ENCODE measurements at regions not wholly inside any gene's neighbourhood (a gene's known extent, or its start where the extent isn't known, plus 50 kb on each side); places are given as distances from the start of the nearest gene placed in this dataset.

DNA sequence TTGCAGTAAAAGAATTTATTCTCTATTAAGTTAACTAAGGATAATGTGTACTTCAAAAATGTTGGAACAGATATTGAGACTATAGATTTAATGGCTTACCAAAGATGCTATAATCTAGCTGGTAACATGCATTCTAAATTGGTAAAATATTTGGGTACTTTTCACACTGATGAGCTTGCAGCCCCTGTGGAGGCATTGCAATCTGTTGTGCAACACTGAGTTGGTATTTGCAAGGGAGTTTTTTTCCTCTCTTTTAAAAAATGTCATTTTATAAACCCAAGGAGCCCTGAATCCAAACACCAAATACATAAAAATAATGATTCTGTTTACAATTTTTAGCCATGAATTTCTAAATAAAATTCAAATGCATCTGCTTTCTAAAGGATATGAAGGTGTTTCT, 944.8 kb downstream of the DTWD2 start:
- no peak overlapping the region for H2AFZ ChIP-seq (ENCODE audit: control insufficient read depth, low read depth, low read length)
- DNase-seq (ENCODE audit: low read depth, low spot score) (no peak), FAIRE-seq (no peak), ATAC-seq (no peak)
- H3K9me3 ChIP-seq (replicated peaks; ENCODE audit: control insufficient read depth, insufficient read depth, low read length), result no peaks in the 10 kb centered on the region
- H3K36me3 ChIP-seq (ENCODE audit: control insufficient read depth in 2 of 2, insufficient read depth in 2 of 2, low read length in 1 of 2), result no peaks in the 10 kb centered on the region
- ChIA-PET CTCF (interaction anchor here (1.4 kb wide), 1 partner anchor 589 kb away, joined by 3 read pairs; no protein-coding TSS in a partner anchor), POLR2A (no interaction called here), RAD21 (ENCODE audit: unreplicated experiment) (no interaction called here), SMC1A (ENCODE audit: uncharacterized antibody, unreplicated experiment) (no interaction called here)
- H3K4me3 ChIP-seq, result no peak overlapping the region
- no peaks in the 10 kb centered on the region for H3K79me2 ChIP-seq (ENCODE audit: control insufficient read depth, insufficient read depth, low read length)
- H3K4me2 ChIP-seq (ENCODE audit: control insufficient read depth, insufficient read depth), result no peak overlapping the region
- in situ Hi-C loops (cut with MboI), result no loop called here
- intact Hi-C loops (cut with micrococcal nuclease; ENCODE audit: unreplicated experiment), result no loop called here
- no TSS peak for BruUV-seq (replicated peaks)
- H3K4me1 ChIP-seq (ENCODE audit: control insufficient read depth, insufficient read depth, low read length), result no peaks in the 10 kb centered on the region
- no peaks in the 10 kb centered on the region for H3K27me3 ChIP-seq (replicated peaks in 1 of 2; ENCODE audit: control insufficient read depth in 2 of 2, insufficient read depth in 2 of 2, low read length in 1 of 2)
- H3K27ac ChIP-seq (ENCODE audit: control insufficient read depth, insufficient read depth), result no peak overlapping the region
- H4K20me1 ChIP-seq (ENCODE audit: control insufficient read depth, insufficient read depth), result no peaks in the 10 kb centered on the region
- no peak overlapping the region for H3K9ac ChIP-seq (ENCODE audit: control insufficient read depth, insufficient read depth, low read length)
- TF ChIP-seq BRCA1 (IDR thresholded peaks at IDR 0.05; ENCODE audit: low read depth, low read length) (no peak), SIX5 (IDR thresholded peaks at IDR 0.05; ENCODE audit: low read depth, low read length, severe bottlenecking) (no peak), SUZ12 (IDR thresholded peaks at IDR 0.05; ENCODE audit: unreplicated experiment) (no peak), MXI1 (IDR thresholded peaks at IDR 0.05; ENCODE audit: low read depth, low read length) (no peak), SREBF1 (IDR thresholded peaks at IDR 0.05; ENCODE audit: low read length) (no peak), RUNX3 (IDR thresholded peaks at IDR 0.05; ENCODE audit: low read length) (no peak), EP300 (IDR thresholded peaks at IDR 0.05; ENCODE audit: borderline replicate concordance in 1 of 2, control insufficient read depth in 1 of 2, low read depth in 2 of 2, low read length in 2 of 2) (no peak), BCLAF1 (IDR thresholded peaks at IDR 0.05) (no peak), RAD21 (IDR thresholded peaks at IDR 0.05; ENCODE audit: insufficient read depth, low read depth, low read length) (no peak), PRDM15 (CRISPR knock-in tag; IDR thresholded peaks at IDR 0.05) (no peak), HDAC2 (IDR thresholded peaks at IDR 0.05) (no peak), KLF5 (IDR thresholded peaks at IDR 0.05; ENCODE audit: partially characterized antibody) (no peak), E2F4 (IDR thresholded peaks at IDR 0.05; ENCODE audit: low read depth, low read length) (no peak), RB1 (IDR thresholded peaks at IDR 0.05; ENCODE audit: borderline replicate concordance) (no peak), NR2C2 (IDR thresholded peaks at IDR 0.05; ENCODE audit: borderline replicate concordance, control insufficient read depth, insufficient read length, low read depth) (no peak), SREBF2 (IDR thresholded peaks at IDR 0.05; ENCODE audit: low read length) (no peak), CHD4 (IDR thresholded peaks at IDR 0.05) (no peak), ASH2L (IDR thresholded peaks at IDR 0.05; ENCODE audit: borderline replicate concordance, low read depth) (no peak)
- TF ChIP-seq, protein P1, sequence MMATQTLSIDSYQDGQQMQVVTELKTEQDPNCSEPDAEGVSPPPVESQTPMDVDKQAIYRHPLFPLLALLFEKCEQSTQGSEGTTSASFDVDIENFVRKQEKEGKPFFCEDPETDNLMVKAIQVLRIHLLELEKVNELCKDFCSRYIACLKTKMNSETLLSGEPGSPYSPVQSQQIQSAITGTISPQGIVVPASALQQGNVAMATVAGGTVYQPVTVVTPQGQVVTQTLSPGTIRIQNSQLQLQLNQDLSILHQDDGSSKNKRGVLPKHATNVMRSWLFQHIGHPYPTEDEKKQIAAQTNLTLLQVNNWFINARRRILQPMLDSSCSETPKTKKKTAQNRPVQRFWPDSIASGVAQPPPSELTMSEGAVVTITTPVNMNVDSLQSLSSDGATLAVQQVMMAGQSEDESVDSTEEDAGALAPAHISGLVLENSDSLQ (IDR thresholded peaks at IDR 0.05), result no peak

All from GM12878 (cell line).